Panc1 (cell line): ENCODE measurements at regions not wholly inside any gene's neighbourhood (a gene's known extent, or its start where the extent isn't known, plus 50 kb on each side); places are given as distances from the start of the nearest gene placed in this dataset.

Source experiments
- ATAC-seq: fragments of 200-7000 bp; cut with Tn5 transposase; 2 replicates; pipeline ENCODE4 v1.9.1; 2020; ENCODE audit warnings: mild to moderate bottlenecking, moderate library complexity
- BruUV-seq: library from RNA; stranded (reverse); fragments of 400-500 nt; replicated peaks from 2 replicates; lab custom pipeline; 2021; lab: Mats Ljungman, UMichigan
- CTCF ChIA-PET: fragments of 300-600 bp; sonication (Branson Sonifier 250); formaldehyde crosslinking; loops from one replicate; lab custom pipeline; 2022; ENCODE audit warnings: antibody characterized with exemption; lab: Charles Lee
- POLR2A ChIA-PET: fragments of 300-600 bp; sonication (Branson Sonifier 250); formaldehyde crosslinking; loops from one replicate; lab custom pipeline; 2022; ENCODE audit warnings: antibody characterized with exemption; lab: Charles Lee
- DNase-seq: peaks from one replicate; pipeline ENCODE4 v3.0.0-alpha.2; 2010; ENCODE audit warnings: low read depth, low spot score
- H3K27ac ChIP-seq: 2 replicates; pipeline ENCODE4 v1.5.1; 2011; ENCODE audit warnings: mild to moderate bottlenecking, low read length, inconsistent platforms
- H3K27me3 ChIP-seq: fragments of 200-500 bp; sonication (Bioruptor generic); 2 replicates; pipeline ENCODE4 v1.6.0; 2014; ENCODE audit warnings: low read length, inconsistent platforms; ENCODE audit not compliant: control insufficient read depth, insufficient read depth
- H3K36me3 ChIP-seq: fragments of 200-500 bp; sonication (Bioruptor generic); 2 replicates; pipeline ENCODE4 v1.5.1; 2014; ENCODE audit warnings: inconsistent platforms, mild to moderate bottlenecking, low read length, moderate library complexity; ENCODE audit not compliant: control insufficient read depth, insufficient read depth
- H3K4me1 ChIP-seq: 2 replicates; pipeline ENCODE4 v1.5.1; 2011; ENCODE audit warnings: inconsistent platforms, mild to moderate bottlenecking, low read length, moderate library complexity; ENCODE audit not compliant: control insufficient read depth, insufficient read depth
- H3K4me3 ChIP-seq, 2 experiments: 2 replicates each; pipeline ENCODE4 v1.5.1; 2011 to 2012; ENCODE audit warnings: low read depth in 2 of 2, low read length in 2 of 2, mild to moderate bottlenecking in 2 of 2, inconsistent platforms in 1 of 2, moderate library complexity in 1 of 2
- H3K9me3 ChIP-seq: fragments of 200-500 bp; sonication (Bioruptor generic); 2 replicates; pipeline ENCODE4 v1.5.1; 2014; ENCODE audit warnings: low read depth, mild to moderate bottlenecking, inconsistent platforms, low read length, moderate library complexity; ENCODE audit not compliant: control insufficient read depth, insufficient read depth
- CTCF ChIP-seq: fragments of 450-650 bp; IDR thresholded peaks from 2 replicates; pipeline ENCODE4 v1.5.1; 2017; ENCODE audit warnings: mild to moderate bottlenecking
- POLR2AphosphoS5 ChIP-seq: IDR thresholded peaks from 2 replicates; pipeline ENCODE4 v1.6.1; 2012; ENCODE audit warnings: mild to moderate bottlenecking, low read depth, low read length, moderate library complexity
- REST ChIP-seq, 2 experiments: IDR thresholded peaks; 2 replicates each; pipeline ENCODE4 v1.6.1; 2011 to 2012; ENCODE audit warnings: low read depth in 2 of 2, control low read depth in 1 of 2, low read length in 1 of 2, mild to moderate bottlenecking in 1 of 2, moderate library complexity in 1 of 2; ENCODE audit not compliant: insufficient read depth in 1 of 2
- SIN3A ChIP-seq: IDR thresholded peaks from 2 replicates; pipeline ENCODE4 v1.6.1; 2012; ENCODE audit warnings: low read depth, mild to moderate bottlenecking, low read length, moderate library complexity, borderline replicate concordance; ENCODE audit not compliant: insufficient read depth
- TCF7L2 ChIP-seq: IDR thresholded peaks from 2 replicates; pipeline ENCODE4 v1.6.1; 2011; ENCODE audit warnings: mild to moderate bottlenecking, low read depth, low read length, inconsistent platforms
- in situ Hi-C: cut with HindIII; loops from 2 replicates; pipeline ENCODE4 v1.10.0; 2016; ENCODE audit warnings: low sequenced_read_pairs, low pct_unique_long_range_greater_than_20kb
- intact Hi-C: fragments of 100-400 bp; cut with micrococcal nuclease; formaldehyde crosslinking; loops from one replicate; pipeline ENCODE4 v1.10.0; 2022; ENCODE audit not compliant: unreplicated experiment

GRCh38 chr18:43776997-43777396, 499.7 kb upstream of the SYT4 start:
- Histone ChIP-seq H3K9me3 (no peaks in the 10 kb centered on the region), H3K27ac (no peak overlapping the region), H3K4me1 (no peaks in the 10 kb centered on the region), H3K36me3 (no peaks in the 10 kb centered on the region), H3K27me3 (no peaks in the 10 kb centered on the region), H3K4me3 (no peak overlapping the region)
- BruUV-seq = no TSS peak
- DNase-seq (no peak), ATAC-seq (no peak)
- in situ Hi-C loops (no loop called here), intact Hi-C loops (no loop called here)
- TF ChIP-seq CTCF (no peak), SIN3A (no peak), POLR2AphosphoS5 (no peak), REST (IDR thresholded peaks at IDR 0.05; ENCODE audit: insufficient read depth in 1 of 2, low read depth in 2 of 2, low read length in 1 of 2) (no peak), TCF7L2 (no peak)
- ChIA-PET POLR2A (no interaction called here), CTCF (no interaction called here)

- DNase-seq = no peak
- Histone ChIP-seq H3K36me3 (no peaks in the 10 kb centered on the region), H3K27me3 (no peaks in the 10 kb centered on the region), H3K9me3 (no peaks in the 10 kb centered on the region), H3K4me1 (no peaks in the 10 kb centered on the region), H3K4me3 (no peak overlapping the region), H3K27ac (no peak overlapping the region)
- BruUV-seq = no TSS peak
- in situ Hi-C loops (no loop called here), intact Hi-C loops (no loop called here)
- TF ChIP-seq SIN3A (no peak), POLR2AphosphoS5 (no peak), TCF7L2 (no peak), CTCF (no peak), REST (IDR thresholded peaks at IDR 0.05; ENCODE audit: insufficient read depth in 1 of 2, low read depth in 2 of 2, low read length in 1 of 2) (no peak)
- no peak for ATAC-seq
- ChIA-PET POLR2A (no interaction called here), CTCF (no interaction called here)
Observed at GRCh38 chr18:43777636-43778304, 500.5 kb upstream of the SYT4 start.
